GM21360 (cell line): ENCODE measurements at regions not wholly inside any gene's neighbourhood (a gene's known extent, or its start where the extent isn't known, plus 50 kb on each side); places are given as distances from the start of the nearest gene placed in this dataset.

Experiments used
- ATAC-seq: cut with Tn5 transposase; IDR thresholded peaks from one replicate; pipeline ENCODE4 v1.9.1; 2021; ENCODE audit warnings: mild to moderate bottlenecking, moderate library complexity; ENCODE audit not compliant: unreplicated experiment

DNA sequence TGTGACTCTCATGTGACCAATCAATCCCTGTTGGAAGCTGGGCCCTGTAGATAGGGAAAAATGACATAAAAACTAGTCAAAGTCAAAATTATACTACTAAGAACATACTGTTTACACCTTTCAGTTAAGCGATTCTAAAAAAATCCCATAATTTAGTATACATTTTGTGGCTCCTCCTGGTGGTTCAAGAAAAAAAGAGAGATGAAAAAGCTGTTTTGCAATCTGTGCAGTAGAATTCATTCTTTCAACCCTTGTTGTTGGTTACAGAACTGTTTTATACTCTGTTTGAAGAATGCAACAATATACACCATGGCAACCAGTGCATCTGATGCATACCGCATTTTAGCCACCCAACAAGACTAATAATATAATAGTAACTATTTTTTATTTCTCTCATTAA, 66.8 kb upstream of the ANK2 start:
- no peak for ATAC-seq

DNA sequence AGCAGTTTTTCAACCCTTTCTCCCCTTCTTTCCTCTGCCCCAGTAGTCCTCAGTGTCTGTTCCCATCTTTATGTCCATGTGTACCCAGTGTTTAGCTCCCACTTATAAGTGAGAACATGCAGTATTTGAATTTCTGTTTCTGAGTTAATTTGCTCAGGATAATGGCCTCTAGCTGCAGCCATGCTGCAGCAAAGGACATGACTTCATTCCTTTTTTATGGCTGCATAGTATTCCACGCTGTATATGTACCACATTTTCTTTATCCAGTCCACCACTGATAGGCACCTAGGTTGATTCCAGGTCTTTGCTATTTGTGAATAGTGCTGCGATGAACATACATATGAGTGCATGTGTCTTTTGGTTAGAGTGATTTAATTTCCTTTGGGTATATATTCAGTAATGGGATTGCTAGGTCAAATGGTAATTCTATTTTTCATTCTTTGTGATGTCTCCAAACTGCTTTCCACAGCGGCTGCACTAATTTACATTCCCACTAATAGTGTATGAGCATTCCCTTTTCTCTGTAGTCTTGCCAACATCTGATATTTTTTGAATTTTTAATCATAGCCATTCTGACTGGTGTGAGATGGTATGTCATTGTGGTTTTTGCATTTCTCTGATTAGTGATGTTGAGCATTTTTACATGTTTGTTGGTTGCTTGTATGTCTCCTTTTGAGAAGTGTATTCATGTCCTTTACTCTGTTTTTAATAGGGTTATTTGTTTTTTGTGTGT, 54.6 kb upstream of the ANK2 start:
- ATAC-seq, result no peak
